OCI-LY3 (cell line): ENCODE measurements at regions not wholly inside any gene's neighbourhood (a gene's known extent, or its start where the extent isn't known, plus 50 kb on each side); places are given as distances from the start of the nearest gene placed in this dataset.

ENCODE experiments used
- H2AFZ ChIP-seq: fragments of 200-600, 300-600 bp; shearing (Covaris generic); 2 replicates; pipeline ENCODE4 v1.6.0; 2014; ENCODE audit warnings: antibody characterized with exemption, low read depth, low read length
- H3K27ac ChIP-seq: fragments of 200-600, 300-600 bp; sonication (generic); 2 replicates; pipeline ENCODE4 v1.5.1; 2014; ENCODE audit warnings: mild to moderate bottlenecking, low read length, moderate library complexity, mixed read lengths
- H3K27me3 ChIP-seq: fragments of 200-600, 300-600 bp; sonication (generic); 2 replicates; pipeline ENCODE4 v1.6.1; 2014; ENCODE audit warnings: low read depth, low read length, mixed read lengths
- H3K36me3 ChIP-seq: fragments of 200-600, 300-600 bp; sonication (generic); replicated peaks from 2 replicates; pipeline ENCODE3; 2014; ENCODE audit warnings: low read depth, low read length, mixed read lengths
- H3K4me1 ChIP-seq: fragments of 300-600, 200-600 bp; sonication (generic); 2 replicates; pipeline ENCODE4 v1.6.1; 2014; ENCODE audit warnings: low read length, mixed read lengths
- H3K4me2 ChIP-seq: fragments of 200-600, 300-600 bp; sonication (generic); 2 replicates; pipeline ENCODE4 v1.6.1; 2014; ENCODE audit warnings: low read length, mixed read lengths
- H3K4me3 ChIP-seq: fragments of 300-600, 200-600 bp; sonication (generic); 2 replicates; pipeline ENCODE4 v1.5.1; 2014; ENCODE audit warnings: antibody characterized with exemption, mild to moderate bottlenecking, low read length, moderate library complexity
- H3K79me2 ChIP-seq: fragments of 300-600, 200-600 bp; shearing (Covaris generic); 2 replicates; pipeline ENCODE4 v1.6.1; 2014; ENCODE audit warnings: mild to moderate bottlenecking, low read length, mixed read lengths
- H3K9ac ChIP-seq: fragments of 300-600, 200-600 bp; shearing (Covaris generic); 2 replicates; pipeline ENCODE4 v1.6.0; 2014; ENCODE audit warnings: mild to moderate bottlenecking, low read length, moderate library complexity
- H3K9me3 ChIP-seq: fragments of 200-600, 300-600 bp; shearing (Covaris generic); 2 replicates; pipeline ENCODE4 v1.6.1; 2014; ENCODE audit warnings: low read length, mixed read lengths; ENCODE audit not compliant: insufficient read depth
- H4K20me1 ChIP-seq: fragments of 200-600, 300-600 bp; sonication (generic); 2 replicates; pipeline ENCODE4 v1.6.1; 2016; ENCODE audit warnings: low read length, mixed read lengths; ENCODE audit not compliant: insufficient read depth
- CTCF ChIP-seq: fragments of 200-600, 300-600 bp; sonication (generic); IDR thresholded peaks from 2 replicates; pipeline ENCODE4 v1.5.1; 2014; ENCODE audit warnings: antibody characterized with exemption, low read length, low read depth
- EZH2phosphoT487 ChIP-seq: fragments of 200-600 bp; shearing (Covaris generic); IDR thresholded peaks from 2 replicates; pipeline ENCODE4 v1.6.1; 2018; ENCODE audit warnings: antibody characterized with exemption, mixed run types, low read depth

GRCh38 chr5:155750101-155750500, 576.9 kb upstream of the SGCD start:
- H3K27ac ChIP-seq, result no peak overlapping the region
- H3K9me3 ChIP-seq, result no peaks in the 10 kb centered on the region
- H3K27me3 ChIP-seq, result no peaks in the 10 kb centered on the region
- no peaks in the 10 kb centered on the region for H3K4me1 ChIP-seq
- no peak overlapping the region for H3K4me3 ChIP-seq
- H3K79me2 ChIP-seq, result no peaks in the 10 kb centered on the region
- no peaks in the 10 kb centered on the region for H4K20me1 ChIP-seq
- H2AFZ ChIP-seq, result no peak overlapping the region
- no peaks in the 10 kb centered on the region for H3K36me3 ChIP-seq
- TF ChIP-seq CTCF (no peak), EZH2phosphoT487 (no peak)
- H3K4me2 ChIP-seq, result no peak overlapping the region
- no peak overlapping the region for H3K9ac ChIP-seq

- no peaks in the 10 kb centered on the region for H3K9me3 ChIP-seq
- no peaks in the 10 kb centered on the region for H3K4me1 ChIP-seq
- no peaks in the 10 kb centered on the region for H3K79me2 ChIP-seq
- no peak overlapping the region for H3K9ac ChIP-seq
- no peak overlapping the region for H2AFZ ChIP-seq
- H3K36me3 ChIP-seq, result no peaks in the 10 kb centered on the region
- H4K20me1 ChIP-seq, result no peaks in the 10 kb centered on the region
- no peak overlapping the region for H3K4me3 ChIP-seq
- H3K4me2 ChIP-seq, result no peak overlapping the region
- no peak overlapping the region for H3K27ac ChIP-seq
- H3K27me3 ChIP-seq, result no peaks in the 10 kb centered on the region
- TF ChIP-seq CTCF (no peak), EZH2phosphoT487 (no peak)
Measured at GRCh38 chr5:155750571-155750970, 576.4 kb upstream of the SGCD start.

- no peak overlapping the region for H2AFZ ChIP-seq
- no peak overlapping the region for H3K4me3 ChIP-seq
- H3K9me3 ChIP-seq, result no peaks in the 10 kb centered on the region
- no peak overlapping the region for H3K27ac ChIP-seq
- H3K9ac ChIP-seq, result no peak overlapping the region
- H3K4me1 ChIP-seq, result no peaks in the 10 kb centered on the region
- H3K36me3 ChIP-seq, result no peaks in the 10 kb centered on the region
- no peaks in the 10 kb centered on the region for H3K27me3 ChIP-seq
- no peaks in the 10 kb centered on the region for H4K20me1 ChIP-seq
- TF ChIP-seq EZH2phosphoT487 (no peak), CTCF (no peak)
- no peaks in the 10 kb centered on the region for H3K79me2 ChIP-seq
- H3K4me2 ChIP-seq, result no peak overlapping the region
Measured at GRCh38 chr5:155753943-155754581, 572.9 kb upstream of the SGCD start.

DNA sequence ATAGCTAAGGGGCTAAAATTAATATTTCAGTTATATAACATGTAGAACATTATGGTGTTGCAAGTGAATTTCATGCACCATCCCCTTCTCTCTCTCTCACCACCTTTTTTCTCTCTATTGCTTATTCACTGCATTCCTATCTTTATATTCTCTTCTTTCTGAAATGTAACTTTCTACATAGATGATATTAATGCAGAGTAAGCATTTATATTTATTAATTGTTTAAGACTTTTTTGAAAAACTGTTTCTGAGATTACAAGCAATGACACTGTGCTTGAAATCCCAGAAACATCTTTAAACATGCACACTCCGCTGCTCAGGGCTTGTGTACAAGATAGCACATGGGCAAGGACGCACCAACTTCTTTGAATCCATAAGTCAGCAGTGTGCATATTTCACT, 567.7 kb upstream of the SGCD start:
- Histone ChIP-seq H3K4me2 (no peak overlapping the region), H3K4me3 (no peak overlapping the region), H3K27ac (no peak overlapping the region), H3K36me3 (no peaks in the 10 kb centered on the region), H3K79me2 (no peaks in the 10 kb centered on the region), H4K20me1 (no peaks in the 10 kb centered on the region), H3K27me3 (no peaks in the 10 kb centered on the region), H2AFZ (no peak overlapping the region), H3K9me3 (no peaks in the 10 kb centered on the region), H3K9ac (no peak overlapping the region), H3K4me1 (no peaks in the 10 kb centered on the region)
- TF ChIP-seq EZH2phosphoT487 (no peak), CTCF (no peak)
